B cell (primary cell): ENCODE measurements at regions not wholly inside any gene's neighbourhood (a gene's known extent, or its start where the extent isn't known, plus 50 kb on each side); places are given as distances from the start of the nearest gene placed in this dataset.

Experiments
- EZH2 ChIP-seq: IDR thresholded peaks from 2 replicates; pipeline ENCODE4 v1.6.1; 2012; ENCODE audit warnings: borderline replicate concordance, low read depth, mild to moderate bottlenecking, moderate library complexity, low read length; ENCODE audit not compliant: insufficient read depth, poor library complexity, severe bottlenecking
- TF ChIP-seq, protein P1 (sequence below): fragments of 200-600 bp; IDR thresholded peaks from one replicate; pipeline ENCODE4 v1.8.0; 2022; ENCODE audit warnings: antibody characterized with exemption, mild to moderate bottlenecking

DNA sequence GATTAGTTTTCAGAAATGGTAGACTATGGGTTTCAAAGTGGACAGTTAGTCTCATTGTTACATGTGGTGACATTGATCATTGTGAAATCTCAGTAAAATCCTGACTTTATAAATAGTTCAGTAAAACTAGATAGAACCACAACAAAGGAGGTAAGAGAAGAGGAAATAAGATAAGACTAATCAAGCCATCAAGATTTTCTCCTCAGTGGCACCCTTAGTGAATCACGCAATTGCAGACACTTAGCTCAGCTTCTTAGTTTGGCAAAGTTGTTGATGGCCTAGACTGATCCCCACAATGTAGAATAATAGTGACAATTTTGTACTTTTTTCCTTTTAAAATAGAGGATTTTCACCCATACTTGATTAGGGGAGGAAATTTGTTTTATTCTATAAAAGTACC lies 426.7 kb upstream of the ITGA1 start:
- TF ChIP-seq, protein P1, sequence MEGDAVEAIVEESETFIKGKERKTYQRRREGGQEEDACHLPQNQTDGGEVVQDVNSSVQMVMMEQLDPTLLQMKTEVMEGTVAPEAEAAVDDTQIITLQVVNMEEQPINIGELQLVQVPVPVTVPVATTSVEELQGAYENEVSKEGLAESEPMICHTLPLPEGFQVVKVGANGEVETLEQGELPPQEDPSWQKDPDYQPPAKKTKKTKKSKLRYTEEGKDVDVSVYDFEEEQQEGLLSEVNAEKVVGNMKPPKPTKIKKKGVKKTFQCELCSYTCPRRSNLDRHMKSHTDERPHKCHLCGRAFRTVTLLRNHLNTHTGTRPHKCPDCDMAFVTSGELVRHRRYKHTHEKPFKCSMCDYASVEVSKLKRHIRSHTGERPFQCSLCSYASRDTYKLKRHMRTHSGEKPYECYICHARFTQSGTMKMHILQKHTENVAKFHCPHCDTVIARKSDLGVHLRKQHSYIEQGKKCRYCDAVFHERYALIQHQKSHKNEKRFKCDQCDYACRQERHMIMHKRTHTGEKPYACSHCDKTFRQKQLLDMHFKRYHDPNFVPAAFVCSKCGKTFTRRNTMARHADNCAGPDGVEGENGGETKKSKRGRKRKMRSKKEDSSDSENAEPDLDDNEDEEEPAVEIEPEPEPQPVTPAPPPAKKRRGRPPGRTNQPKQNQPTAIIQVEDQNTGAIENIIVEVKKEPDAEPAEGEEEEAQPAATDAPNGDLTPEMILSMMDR = no peak
- TF ChIP-seq EZH2 = no peak
